Tibial nerve (tissue), 4 donors: ENCODE measurements at regions not wholly inside any gene's neighbourhood (a gene's known extent, or its start where the extent isn't known, plus 50 kb on each side); places are given as distances from the start of the nearest gene placed in this dataset.

Experiments
- CTCF ChIP-seq, 5 experiments: fragments of 200-600 bp in 3 of 5; fragments of 450-650 bp in 2 of 5; sonication (generic) in 3 of 5; IDR thresholded peaks; one replicate each; pipeline ENCODE4 v1.5.1; 2016 to 2019; ENCODE audit warnings: antibody characterized with exemption in 5 of 5, mild to moderate bottlenecking in 3 of 5, moderate library complexity in 2 of 5
- EP300 ChIP-seq, 2 donors: sonication (generic); formaldehyde crosslinking; IDR thresholded peaks; one replicate each; pipeline ENCODE4 v1.6.1; 2017; ENCODE audit warnings: antibody characterized with exemption in 2 of 2, mild to moderate bottlenecking in 1 of 2

GRCh38 chr6:19417713-19418112, 419.5 kb upstream of the ID4 start:
- TF ChIP-seq EP300 (IDR thresholded peaks at IDR 0.05): no peak
- TF ChIP-seq CTCF (IDR thresholded peaks at IDR 0.05): no peak
